Fibroblast of mammary gland (primary cell): ENCODE measurements at regions not wholly inside any gene's neighbourhood (a gene's known extent, or its start where the extent isn't known, plus 50 kb on each side); places are given as distances from the start of the nearest gene placed in this dataset.

Source experiments
- DNase-seq: peaks from one replicate; pipeline ENCODE4 v3.0.0-alpha.2; 2010; ENCODE audit warnings: low read depth
- H3K4me3 ChIP-seq: 2 replicates; pipeline ENCODE4 v1.5.1; 2011; ENCODE audit warnings: low read depth, mild to moderate bottlenecking, low read length, moderate library complexity; ENCODE audit not compliant: control insufficient read depth
- CTCF ChIP-seq: conservative IDR thresholded peaks from 2 replicates; pipeline ENCODE4 v1.5.1; 2011; ENCODE audit warnings: low read depth, low read length, inconsistent platforms; ENCODE audit not compliant: control insufficient read depth, insufficient read depth

- TF ChIP-seq CTCF = no peak
- no peak overlapping the region for H3K4me3 ChIP-seq
- DNase-seq = no peak
These were observed 173.6 kb downstream of the DEPDC1B start for GRCh38 chr5:60526336-60526875.

- H3K4me3 ChIP-seq = no peak overlapping the region
- no peak for TF ChIP-seq CTCF
- DNase-seq = peak; percentile 24
These were observed 177.6 kb downstream of the DEPDC1B start for GRCh38 chr5:60522292-60522905.

GRCh38 chr5:60521376-60522291, 178.3 kb downstream of the DEPDC1B start:
- H3K4me3 ChIP-seq = no peak overlapping the region
- no peak for TF ChIP-seq CTCF
- DNase-seq = no peak

- no peak overlapping the region for H3K4me3 ChIP-seq
- no peak for TF ChIP-seq CTCF
- DNase-seq = no peak
These were observed 179.3 kb downstream of the DEPDC1B start for GRCh38 chr5:60520451-60521227.

GRCh38 chr5:60519372-60519771, 180.6 kb downstream of the DEPDC1B start:
- H3K4me3 ChIP-seq = no peak overlapping the region
- DNase-seq = no peak
- no peak for TF ChIP-seq CTCF

GRCh38 chr5:60517850-60518249, 182.1 kb downstream of the DEPDC1B start:
- TF ChIP-seq CTCF = no peak
- H3K4me3 ChIP-seq = no peak overlapping the region
- DNase-seq = no peak
